ENCODE measurements at regions not wholly inside any gene's neighbourhood (a gene's known extent, or its start where the extent isn't known, plus 50 kb on each side); places are given as distances from the start of the nearest gene placed in this dataset.

DNA sequence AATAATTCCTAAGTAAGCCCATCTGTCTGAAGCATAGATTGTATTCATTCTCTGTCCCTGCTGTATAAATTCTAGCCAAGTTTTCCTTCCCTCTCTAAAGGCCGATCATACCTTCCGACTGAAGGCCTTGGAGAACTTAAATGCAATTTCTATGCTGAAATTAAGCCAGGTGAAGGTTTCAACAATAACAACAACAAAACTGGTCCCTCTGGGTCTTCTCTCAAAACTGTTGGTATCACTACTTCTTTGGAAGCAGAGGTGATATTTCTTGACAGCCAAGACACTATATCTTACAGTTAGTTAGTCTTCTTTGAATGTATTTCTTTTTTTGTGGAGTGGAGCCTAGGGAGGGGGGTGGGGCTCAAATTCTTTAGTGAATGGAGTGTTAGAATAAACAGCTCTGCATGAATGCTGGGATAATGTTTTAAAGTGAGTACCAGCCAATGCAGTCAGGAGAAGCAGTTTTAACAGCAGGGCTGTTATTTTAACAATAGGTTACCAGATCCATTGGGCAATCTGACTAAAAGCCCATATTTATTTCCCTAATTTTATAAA, 508.9 kb downstream of the EBF1 start:
- TF ChIP-seq, protein P1, sequence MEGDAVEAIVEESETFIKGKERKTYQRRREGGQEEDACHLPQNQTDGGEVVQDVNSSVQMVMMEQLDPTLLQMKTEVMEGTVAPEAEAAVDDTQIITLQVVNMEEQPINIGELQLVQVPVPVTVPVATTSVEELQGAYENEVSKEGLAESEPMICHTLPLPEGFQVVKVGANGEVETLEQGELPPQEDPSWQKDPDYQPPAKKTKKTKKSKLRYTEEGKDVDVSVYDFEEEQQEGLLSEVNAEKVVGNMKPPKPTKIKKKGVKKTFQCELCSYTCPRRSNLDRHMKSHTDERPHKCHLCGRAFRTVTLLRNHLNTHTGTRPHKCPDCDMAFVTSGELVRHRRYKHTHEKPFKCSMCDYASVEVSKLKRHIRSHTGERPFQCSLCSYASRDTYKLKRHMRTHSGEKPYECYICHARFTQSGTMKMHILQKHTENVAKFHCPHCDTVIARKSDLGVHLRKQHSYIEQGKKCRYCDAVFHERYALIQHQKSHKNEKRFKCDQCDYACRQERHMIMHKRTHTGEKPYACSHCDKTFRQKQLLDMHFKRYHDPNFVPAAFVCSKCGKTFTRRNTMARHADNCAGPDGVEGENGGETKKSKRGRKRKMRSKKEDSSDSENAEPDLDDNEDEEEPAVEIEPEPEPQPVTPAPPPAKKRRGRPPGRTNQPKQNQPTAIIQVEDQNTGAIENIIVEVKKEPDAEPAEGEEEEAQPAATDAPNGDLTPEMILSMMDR (optimal IDR thresholded peaks at IDR 0.05 in 1 of 3, IDR thresholded peaks at IDR 0.05 in 1 of 3, conservative IDR thresholded peaks at IDR 0.05 in 1 of 3; ENCODE audit: extremely low read depth in 1 of 3, insufficient read depth in 2 of 3, low read length in 3 of 3) = no peak
- no peak for TF ChIP-seq EZH2 (IDR thresholded peaks at IDR 0.05; ENCODE audit: low read length)

All from keratinocyte (primary cell).